ENCODE measurements at regions not wholly inside any gene's neighbourhood (a gene's known extent, or its start where the extent isn't known, plus 50 kb on each side); places are given as distances from the start of the nearest gene placed in this dataset.
A peak's percentile ranks its signal among the peaks of the same experiment; 100 is the strongest.

- ATAC-seq (ENCODE audit: low read depth in 2 of 2) (no peak), DNase-seq (no peak)
- no peaks in the 10 kb centered on the region for H3K4me1 Mint-ChIP-seq
- no peak overlapping the region for H3K4me3 Mint-ChIP-seq
- no peak overlapping the region for H3K27ac Mint-ChIP-seq
- no peaks in the 10 kb centered on the region for H3K36me3 Mint-ChIP-seq
- H3K9me3 Mint-ChIP-seq = peaks cover 0 to 3% (median 0%) of the 10 kb centered on the region in 7 donors
- no peaks in the 10 kb centered on the region for H3K27me3 Mint-ChIP-seq
Measured at GRCh38 chr5:92923885-92924284, 657.1 kb downstream of the NR2F1-AS1 start.

- H3K9me3 Mint-ChIP-seq = peaks cover 0 to 3% (median 0%) of the 10 kb centered on the region in 7 donors
- DNase-seq (no peak), ATAC-seq (ENCODE audit: low read depth in 2 of 2) (no peak)
- H3K4me3 Mint-ChIP-seq = no peak overlapping the region
- H3K4me1 Mint-ChIP-seq = no peaks in the 10 kb centered on the region
- H3K36me3 Mint-ChIP-seq = no peaks in the 10 kb centered on the region
- H3K27me3 Mint-ChIP-seq = no peaks in the 10 kb centered on the region
- no peak overlapping the region for H3K27ac Mint-ChIP-seq
Measured at GRCh38 chr5:92922231-92922967, 658.6 kb downstream of the NR2F1-AS1 start.

DNA sequence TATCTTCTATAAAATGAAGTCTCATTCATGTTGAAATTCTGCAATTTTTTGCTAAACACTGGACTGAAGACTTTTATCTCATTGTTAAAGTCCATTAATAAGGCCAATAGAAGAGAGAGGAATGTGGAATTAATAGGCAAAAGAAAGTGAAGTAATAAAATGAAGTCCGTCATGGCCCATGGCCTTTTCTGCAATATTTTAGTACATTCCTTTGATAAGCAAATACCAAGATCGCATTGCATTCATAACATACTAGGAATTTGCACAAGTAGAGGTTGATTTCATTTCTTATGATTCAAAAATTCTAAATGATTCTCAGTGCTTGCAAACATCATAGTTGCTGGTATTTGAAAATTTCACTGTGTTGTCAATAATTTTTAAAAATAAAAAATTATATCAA lies 664.0 kb downstream of the NR2F1-AS1 start:
- Mint-ChIP-seq H3K9me3 (no peaks in the 10 kb centered on the region), H3K4me3 (no peak overlapping the region), H3K27ac (no peak overlapping the region), H3K36me3 (no peaks in the 10 kb centered on the region), H3K4me1 (no peaks in the 10 kb centered on the region), H3K27me3 (peaks cover 0 to 5% (median 0%) of the 10 kb centered on the region in 3 donors)
- DNase-seq (no peak), ATAC-seq (ENCODE audit: low read depth in 2 of 2) (no peak)

- no peaks in the 10 kb centered on the region for H3K36me3 Mint-ChIP-seq
- ATAC-seq (ENCODE audit: low read depth in 2 of 2) = no peak
- DNase-seq = no peak
- no peaks in the 10 kb centered on the region for H3K4me1 Mint-ChIP-seq
- H3K27ac Mint-ChIP-seq = no peak overlapping the region
- H3K9me3 Mint-ChIP-seq = peaks cover 0 to 2% (median 0%) of the 10 kb centered on the region in 7 donors
- H3K4me3 Mint-ChIP-seq = no peak overlapping the region
- peaks cover 0 to 5% (median 0%) of the 10 kb centered on the region in 3 donors for H3K27me3 Mint-ChIP-seq
Measured at GRCh38 chr5:92916036-92916435, 665.0 kb downstream of the NR2F1-AS1 start.

GRCh38 chr5:92912283-92912682 lies 668.7 kb downstream of the NR2F1-AS1 start:
- DNase-seq = no peak
- H3K27ac Mint-ChIP-seq = no peak overlapping the region
- no peaks in the 10 kb centered on the region for H3K36me3 Mint-ChIP-seq
- no peak overlapping the region for H3K4me3 Mint-ChIP-seq
- peaks cover 0 to 2% (median 0%) of the 10 kb centered on the region in 7 donors for H3K9me3 Mint-ChIP-seq
- H3K27me3 Mint-ChIP-seq = peaks cover 0 to 5% (median 0%) of the 10 kb centered on the region in 3 donors
- no peak for ATAC-seq (ENCODE audit: low read depth in 2 of 2)
- H3K4me1 Mint-ChIP-seq = no peaks in the 10 kb centered on the region

GRCh38 chr5:92911851-92912250 lies 669.2 kb downstream of the NR2F1-AS1 start:
- peaks cover 0 to 5% (median 0%) of the 10 kb centered on the region in 3 donors for H3K27me3 Mint-ChIP-seq

DNA sequence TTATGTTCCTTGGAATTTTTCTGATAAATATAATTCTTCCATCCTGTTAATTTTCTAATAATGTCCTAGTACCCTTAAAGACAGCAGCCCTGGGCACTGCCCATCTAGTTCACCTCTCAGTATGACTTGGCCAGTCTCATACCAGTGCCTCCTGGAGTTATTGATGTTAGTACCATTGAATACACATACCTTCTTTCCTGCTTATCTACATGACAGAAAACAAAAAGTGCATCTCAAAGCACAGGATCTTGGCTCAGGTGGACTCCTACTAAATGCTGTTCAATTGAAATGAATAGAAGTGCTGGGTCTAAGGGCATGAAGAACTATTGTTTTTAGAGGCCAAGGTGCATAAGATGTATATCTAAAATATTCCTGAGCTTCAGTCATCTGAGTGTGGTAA lies 669.7 kb downstream of the NR2F1-AS1 start:
- Mint-ChIP-seq H3K9me3 (peaks cover 0 to 2% (median 0%) of the 10 kb centered on the region in 7 donors), H3K27me3 (peaks cover 0 to 1% (median 0%) of the 10 kb centered on the region in 3 donors), H3K36me3 (no peaks in the 10 kb centered on the region), H3K4me1 (no peaks in the 10 kb centered on the region), H3K27ac (peak overlapping the region in 1 of 6 donors; percentile 57), H3K4me3 (no peak overlapping the region)
- DNase-seq = no peak
- ATAC-seq (ENCODE audit: low read depth in 2 of 2) = no peak

More at GRCh38 chr5:92911851-92912250, 669.2 kb downstream of the NR2F1-AS1 start:
- H3K9me3 Mint-ChIP-seq = peaks cover 0 to 2% (median 0%) of the 10 kb centered on the region in 7 donors
- H3K36me3 Mint-ChIP-seq = no peaks in the 10 kb centered on the region
- no peak for DNase-seq
- no peaks in the 10 kb centered on the region for H3K4me1 Mint-ChIP-seq
- no peak overlapping the region for H3K27ac Mint-ChIP-seq
- ATAC-seq (ENCODE audit: low read depth in 2 of 2) = no peak
- no peak overlapping the region for H3K4me3 Mint-ChIP-seq

DNA sequence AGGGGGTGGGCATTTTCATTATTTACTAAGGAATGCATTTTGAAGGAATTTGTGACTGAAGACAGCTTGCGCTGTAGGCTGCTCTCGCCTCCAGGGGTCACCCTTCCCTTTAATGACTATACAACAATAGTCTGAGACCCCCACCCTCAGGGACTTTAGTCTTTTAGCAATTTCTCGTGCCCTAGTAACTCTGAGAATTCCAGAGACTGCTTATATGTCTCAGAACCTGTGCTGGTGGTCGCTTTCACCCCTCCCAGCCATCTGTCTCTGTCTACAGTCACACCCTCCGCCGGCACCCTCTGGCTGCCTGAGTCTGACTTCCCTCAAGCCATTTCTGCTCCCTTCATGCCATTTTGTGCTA lies 671.4 kb downstream of the NR2F1-AS1 start:
- no peaks in the 10 kb centered on the region for H3K36me3 Mint-ChIP-seq
- peaks cover 0 to 2% (median 0%) of the 10 kb centered on the region in 7 donors for H3K9me3 Mint-ChIP-seq
- no peak overlapping the region for H3K4me3 Mint-ChIP-seq

GRCh38 chr5:92908952-92909601 lies 671.9 kb downstream of the NR2F1-AS1 start:
- DNase-seq (no peak), ATAC-seq (ENCODE audit: low read depth in 2 of 2) (no peak)
- H3K4me1 Mint-ChIP-seq = no peaks in the 10 kb centered on the region
- H3K27me3 Mint-ChIP-seq = no peaks in the 10 kb centered on the region
- H3K27ac Mint-ChIP-seq = no peak overlapping the region
- H3K4me3 Mint-ChIP-seq = no peak overlapping the region
- H3K9me3 Mint-ChIP-seq = peaks cover 0 to 2% (median 0%) of the 10 kb centered on the region in 7 donors
- no peaks in the 10 kb centered on the region for H3K36me3 Mint-ChIP-seq

More for the DNA sequence above, 671.4 kb downstream of the NR2F1-AS1 start:
- peak overlapping the region in 1 of 6 donors; percentile 50 for H3K27ac Mint-ChIP-seq
- no peaks in the 10 kb centered on the region for H3K27me3 Mint-ChIP-seq
- DNase-seq = no peak
- ATAC-seq (ENCODE audit: low read depth in 2 of 2) = no peak
- no peaks in the 10 kb centered on the region for H3K4me1 Mint-ChIP-seq

GRCh38 chr5:92907938-92908606 lies 672.9 kb downstream of the NR2F1-AS1 start:
- no peaks in the 10 kb centered on the region for H3K4me1 Mint-ChIP-seq
- no peaks in the 10 kb centered on the region for H3K27me3 Mint-ChIP-seq
- H3K36me3 Mint-ChIP-seq = no peaks in the 10 kb centered on the region
- peaks cover 0 to 2% (median 0%) of the 10 kb centered on the region in 7 donors for H3K9me3 Mint-ChIP-seq
- DNase-seq (no peak), ATAC-seq (ENCODE audit: low read depth in 2 of 2) (no peak)
- H3K4me3 Mint-ChIP-seq = no peak overlapping the region
- H3K27ac Mint-ChIP-seq = peak overlapping the region in 1 of 6 donors; percentile 77

DNA sequence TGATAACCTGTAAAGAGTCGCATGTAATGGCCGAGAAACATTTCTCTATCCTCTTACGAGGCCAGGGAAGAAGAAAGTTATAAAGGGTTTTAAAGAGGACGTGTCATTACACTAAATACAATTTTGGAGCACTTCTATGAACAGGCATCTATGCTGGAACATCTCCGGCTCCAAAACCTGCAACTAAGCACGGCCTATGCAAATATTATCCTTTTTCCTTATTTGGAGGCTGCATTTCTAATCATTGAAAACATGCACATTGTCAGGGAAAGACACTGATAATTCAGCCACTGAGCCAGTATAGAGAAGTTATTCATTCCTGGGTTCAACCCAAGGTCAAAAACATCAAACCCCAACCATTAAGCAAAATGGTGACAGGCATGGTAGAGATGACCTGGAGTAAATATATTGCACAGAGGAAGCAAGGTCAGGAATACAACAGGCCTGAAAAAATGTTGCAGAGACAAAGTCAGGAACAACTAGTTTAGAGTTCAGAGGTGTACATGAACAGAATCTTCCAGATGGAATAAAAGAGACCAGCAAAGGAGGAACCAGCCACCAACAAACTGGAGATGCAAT lies 674.1 kb downstream of the NR2F1-AS1 start:
- Mint-ChIP-seq H3K27me3 (no peaks in the 10 kb centered on the region), H3K4me1 (no peaks in the 10 kb centered on the region), H3K9me3 (peaks cover 0 to 2% (median 0%) of the 10 kb centered on the region in 7 donors), H3K27ac (no peak overlapping the region), H3K36me3 (no peaks in the 10 kb centered on the region), H3K4me3 (no peak overlapping the region)
- DNase-seq (no peak), ATAC-seq (ENCODE audit: low read depth in 2 of 2) (no peak)

DNA sequence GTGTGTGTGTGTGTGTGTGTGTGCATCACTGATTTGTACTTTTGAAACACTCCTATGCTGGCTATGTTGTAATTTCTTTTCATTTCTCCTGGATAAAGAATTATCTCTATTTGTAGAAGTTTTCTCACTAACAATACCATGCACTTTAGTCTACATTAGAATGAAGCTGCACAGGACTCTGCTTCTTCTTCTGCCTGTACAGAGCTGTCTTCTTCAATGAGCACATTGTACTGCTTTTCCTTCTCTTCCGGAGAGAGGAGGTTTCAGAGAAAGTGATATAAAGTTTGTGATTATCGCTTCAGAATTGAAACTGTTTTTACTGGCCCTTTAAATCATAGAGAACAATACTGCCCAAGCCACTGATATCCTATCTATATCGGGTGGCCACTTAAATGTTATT lies 677.0 kb downstream of the NR2F1-AS1 start:
- DNase-seq (no peak), ATAC-seq (ENCODE audit: low read depth in 2 of 2) (no peak)
- Mint-ChIP-seq H3K4me1 (no peaks in the 10 kb centered on the region), H3K27ac (no peak overlapping the region), H3K36me3 (no peaks in the 10 kb centered on the region), H3K4me3 (no peak overlapping the region), H3K9me3 (peaks cover 0 to 4% (median 0%) of the 10 kb centered on the region in 7 donors), H3K27me3 (no peaks in the 10 kb centered on the region)

GRCh38 chr5:92899611-92900010 lies 681.4 kb downstream of the NR2F1-AS1 start:
- no peak overlapping the region for H3K27ac Mint-ChIP-seq
- ATAC-seq (ENCODE audit: low read depth in 2 of 2) (no peak), DNase-seq (no peak)
- H3K36me3 Mint-ChIP-seq = no peaks in the 10 kb centered on the region
- peaks cover 0 to 4% (median 0%) of the 10 kb centered on the region in 7 donors for H3K9me3 Mint-ChIP-seq
- no peaks in the 10 kb centered on the region for H3K27me3 Mint-ChIP-seq
- no peaks in the 10 kb centered on the region for H3K4me1 Mint-ChIP-seq
- H3K4me3 Mint-ChIP-seq = no peak overlapping the region
